GM19372 (cell line): ENCODE measurements at regions not wholly inside any gene's neighbourhood (a gene's known extent, or its start where the extent isn't known, plus 50 kb on each side); places are given as distances from the start of the nearest gene placed in this dataset.
"Not testable (repeated sequence)": the region's sequence is repeated elsewhere in the genome, so short reads cannot be mapped to it uniquely, and the experiment has no call there.

Source experiments
- ATAC-seq: cut with Tn5 transposase; IDR thresholded peaks from one replicate; pipeline ENCODE4 v1.9.1; 2021; ENCODE audit warnings: mild to moderate bottlenecking, low read depth, moderate library complexity; ENCODE audit not compliant: unreplicated experiment

DNA sequence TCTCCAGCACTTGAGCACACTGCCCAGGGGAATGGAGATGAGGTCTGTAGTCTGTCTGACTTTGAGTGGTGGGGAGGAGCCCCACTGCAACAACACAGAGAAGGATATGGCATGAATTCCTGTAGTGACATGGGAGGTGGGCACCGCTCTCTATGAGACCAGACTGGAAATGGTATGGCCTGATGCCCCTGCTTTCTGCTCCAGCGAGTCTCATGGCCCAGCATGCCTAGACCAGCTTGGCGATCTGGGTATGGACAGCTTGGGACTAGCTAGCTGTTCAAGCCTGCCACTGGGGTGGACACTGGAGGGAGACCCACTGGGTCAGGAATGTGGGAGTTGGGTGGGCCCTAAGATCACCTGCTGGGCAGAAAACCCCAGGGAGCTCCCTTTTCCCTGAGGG is 477.8 kb upstream of the SEL1L start:
- no peak for ATAC-seq

DNA sequence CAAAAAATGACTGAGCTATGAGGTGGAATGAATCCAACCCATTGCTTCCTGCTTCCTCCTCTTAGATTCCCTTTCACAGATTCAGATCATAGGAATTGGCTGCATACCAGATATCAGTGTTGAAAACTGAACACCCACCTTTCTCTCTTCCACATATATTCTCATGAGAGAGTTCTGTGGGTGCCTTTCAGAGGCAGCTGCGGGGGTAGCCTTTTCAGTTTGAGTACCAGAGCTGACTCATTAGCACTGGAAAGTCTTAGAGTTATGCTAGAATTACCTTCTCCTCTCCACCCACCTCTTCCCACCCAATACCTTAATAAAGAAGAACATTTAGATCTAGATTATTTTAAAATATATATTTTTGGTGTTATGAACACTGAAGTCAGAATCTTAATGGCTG is 495.4 kb upstream of the SEL1L start:
- ATAC-seq: no peak

GRCh38 chr14:82035397-82035796 is 501.7 kb upstream of the SEL1L start:
- ATAC-seq: no peak

GRCh38 chr14:82038066-82038465 is 504.4 kb upstream of the SEL1L start:
- ATAC-seq: not testable (repeated sequence)

GRCh38 chr14:82045339-82045738 is 511.7 kb upstream of the SEL1L start:
- no peak for ATAC-seq

DNA sequence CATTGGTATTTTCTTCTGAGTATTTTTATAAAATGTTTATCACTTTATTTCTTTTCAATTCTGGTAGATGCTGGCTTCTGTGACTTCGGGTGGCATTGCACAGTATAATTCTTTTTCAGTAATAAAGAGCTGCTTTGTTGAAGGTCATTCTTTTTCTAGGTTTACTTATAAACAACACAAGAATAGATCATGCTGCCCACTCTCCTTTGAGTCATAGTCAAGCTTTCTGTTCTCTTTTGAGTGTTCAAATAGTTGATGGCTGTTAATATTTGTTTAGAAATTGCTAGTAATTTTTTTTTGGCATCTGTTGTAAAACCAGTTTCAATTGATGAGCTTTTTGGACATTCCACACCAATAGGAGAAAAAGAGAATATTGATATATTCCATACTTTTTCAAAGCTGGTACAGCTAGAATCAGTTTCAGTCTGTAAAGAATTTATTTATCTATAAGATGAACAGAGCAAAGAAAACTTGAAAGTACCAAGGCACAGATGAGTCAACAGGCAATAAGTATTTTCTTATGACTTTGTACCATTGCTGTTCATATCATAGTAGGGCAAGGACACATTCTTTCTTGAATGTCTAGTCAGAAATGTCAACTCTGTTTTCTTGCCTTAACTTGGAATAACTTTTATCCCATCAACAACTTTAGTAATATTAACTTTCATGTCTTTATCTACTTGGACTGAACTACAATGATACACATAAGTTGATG is 513.0 kb upstream of the SEL1L start:
- ATAC-seq: no peak

- no peak for ATAC-seq
Observed at GRCh38 chr14:82047777-82048470, 514.3 kb upstream of the SEL1L start.

DNA sequence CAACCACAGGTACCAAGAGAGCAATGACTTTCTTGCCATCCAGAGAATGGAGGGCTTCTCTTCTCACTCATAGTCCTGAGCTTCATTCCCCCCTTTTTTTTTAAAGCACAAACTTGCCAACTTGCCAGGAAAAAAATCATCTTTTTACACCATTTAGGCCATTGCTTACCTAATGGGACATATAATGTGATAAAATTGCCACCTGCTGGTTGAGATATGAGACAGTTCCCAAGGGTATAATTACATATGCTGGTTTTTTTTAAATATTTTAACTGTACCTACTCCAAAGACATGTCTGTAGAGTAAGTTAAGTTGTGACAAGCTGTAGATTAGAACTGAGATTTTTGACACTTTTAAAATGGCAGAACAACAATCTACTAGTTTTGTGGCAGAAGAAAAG is 519.1 kb upstream of the SEL1L start:
- ATAC-seq: no peak

DNA sequence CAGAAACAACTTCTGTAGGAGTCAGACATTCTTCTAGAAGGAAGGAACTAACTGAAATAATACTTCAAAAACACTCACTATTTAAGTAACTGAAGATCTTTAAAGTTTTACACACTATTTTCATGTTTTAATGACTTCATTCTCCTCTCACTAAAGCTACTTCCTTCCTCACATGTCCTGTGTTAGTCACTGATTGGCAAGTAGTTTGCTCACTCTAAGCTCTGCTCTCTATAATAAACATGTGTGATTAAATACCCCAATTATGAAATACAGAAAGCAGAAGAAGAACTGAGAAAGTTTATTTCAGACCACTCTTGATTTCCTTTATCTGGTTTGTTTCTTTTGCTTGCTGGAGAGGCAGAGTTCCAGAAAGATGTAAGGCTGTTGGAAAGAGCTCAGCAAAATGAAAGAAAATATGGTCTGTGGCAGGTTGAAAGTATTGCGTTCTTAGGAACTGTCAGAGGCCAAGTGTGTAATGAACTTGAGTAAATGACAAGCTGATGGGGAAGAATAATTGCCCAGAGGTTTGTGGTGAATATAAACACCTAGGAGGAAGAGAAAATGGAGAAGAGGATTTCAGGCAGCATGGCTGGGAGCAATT is 522.0 kb upstream of the SEL1L start:
- ATAC-seq: no peak

DNA sequence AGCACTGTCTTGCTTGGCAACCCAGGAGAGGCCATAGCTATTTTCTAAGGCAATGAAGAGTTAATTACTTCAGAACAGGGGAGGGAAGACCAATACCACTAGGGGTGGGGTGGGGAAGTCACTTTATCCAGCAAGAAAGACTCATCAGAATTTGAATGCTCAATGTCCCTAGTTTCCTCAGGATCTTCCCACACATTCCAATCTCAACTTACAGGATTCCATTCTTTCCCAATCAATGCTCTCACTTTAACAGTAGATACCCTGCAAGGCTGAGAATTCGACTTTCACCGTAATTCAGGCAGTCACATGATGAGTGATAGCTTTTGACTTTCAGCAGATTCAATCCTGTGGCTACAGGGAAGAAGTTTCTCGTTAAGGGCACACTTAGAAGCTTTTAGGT is 526.6 kb upstream of the SEL1L start:
- no peak for ATAC-seq

GRCh38 chr14:82067221-82067875 is 533.7 kb upstream of the SEL1L start:
- ATAC-seq: no peak

DNA sequence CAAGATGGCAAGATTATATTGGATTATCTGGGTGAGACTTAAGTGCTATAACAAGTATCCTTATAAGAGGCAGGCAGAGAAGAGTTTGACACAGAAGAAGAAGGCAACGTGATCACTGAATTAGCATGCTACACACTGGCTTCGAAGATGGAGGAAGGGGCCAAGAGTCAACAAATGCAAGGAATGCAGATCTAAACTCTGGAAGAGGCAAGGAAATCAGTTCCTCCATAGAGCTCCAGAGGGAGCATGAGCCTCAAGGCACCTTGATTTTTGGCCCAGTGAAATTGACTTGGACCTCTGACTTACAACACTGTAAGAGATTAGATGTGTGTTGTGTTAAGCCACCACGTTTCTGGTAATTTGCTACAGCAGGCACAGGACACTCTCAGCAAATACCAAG is 536.4 kb upstream of the SEL1L start:
- ATAC-seq: no peak

DNA sequence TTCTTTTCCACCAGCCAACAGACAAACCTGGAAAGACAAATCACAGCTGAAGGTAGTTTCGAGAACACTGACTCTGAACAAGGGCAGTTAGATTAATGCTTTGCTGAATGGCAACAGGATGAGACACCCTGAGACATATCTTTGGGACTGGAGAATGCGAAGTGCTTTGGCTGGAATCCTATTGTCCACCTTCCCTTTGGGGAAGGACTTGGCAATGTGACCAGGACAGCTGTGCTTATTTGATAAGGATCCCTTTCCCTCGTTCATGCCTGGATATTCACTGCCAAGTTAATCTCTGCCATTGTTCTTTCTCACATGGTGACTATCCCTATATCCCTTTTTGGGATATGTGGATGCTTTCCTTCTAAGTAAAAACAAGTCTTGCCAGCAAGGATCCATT is 537.1 kb upstream of the SEL1L start:
- ATAC-seq: no peak

DNA sequence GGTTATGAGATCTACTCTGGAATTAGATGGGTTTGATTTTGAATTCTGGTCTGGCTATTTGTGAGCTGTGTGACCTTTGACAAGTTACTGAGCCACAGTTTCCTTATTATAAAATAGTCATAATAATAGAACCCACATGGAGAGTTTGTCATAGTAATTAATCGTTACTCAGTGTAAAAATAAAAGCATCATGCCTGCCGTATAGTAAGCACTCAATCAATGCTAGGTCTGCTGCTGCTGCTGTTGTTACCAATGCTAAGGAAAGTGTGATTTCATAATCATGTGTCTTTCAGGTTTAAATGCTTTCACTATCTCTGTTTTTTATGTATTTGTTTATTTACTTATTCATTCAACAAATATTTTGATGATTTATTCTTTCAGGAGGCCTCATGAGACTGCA is 539.9 kb upstream of the SEL1L start:
- ATAC-seq: no peak

DNA sequence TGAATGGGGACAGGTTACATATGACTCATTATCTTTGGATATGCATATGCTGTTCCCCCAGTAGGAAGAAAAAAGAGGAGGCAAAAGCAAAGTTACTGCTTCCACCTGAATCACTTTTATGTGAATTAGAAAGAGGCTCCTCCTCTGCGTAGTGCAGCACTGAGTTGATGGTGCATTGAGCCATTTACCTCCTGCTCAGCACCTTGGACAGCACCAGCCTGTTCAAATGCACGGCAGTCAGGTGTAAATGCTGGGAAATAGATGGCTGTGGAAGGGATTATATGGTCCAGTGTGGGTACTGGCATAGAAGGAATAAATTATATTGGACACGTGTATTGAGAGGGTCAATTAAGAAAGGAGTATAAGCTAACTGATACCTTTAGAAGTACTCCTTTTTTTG is 541.9 kb upstream of the SEL1L start:
- no peak for ATAC-seq

DNA sequence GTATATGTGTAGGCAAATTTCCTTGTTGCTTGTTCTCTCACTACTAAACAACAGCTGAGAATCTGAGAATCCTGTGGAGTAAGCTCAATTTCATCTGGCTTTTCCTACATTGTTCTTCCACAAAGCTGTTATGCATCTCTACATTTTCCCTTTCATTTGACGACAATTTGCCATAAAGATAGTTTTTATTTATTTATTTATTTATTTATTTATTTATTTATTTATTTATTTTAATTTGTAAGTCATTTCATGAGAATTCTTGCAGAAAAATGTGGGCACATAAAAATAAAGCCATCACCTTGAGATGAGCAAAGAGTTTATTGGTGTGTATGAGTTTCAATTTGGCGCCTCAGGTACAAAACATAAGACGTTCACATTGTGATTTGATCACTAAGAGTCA is 545.9 kb upstream of the SEL1L start:
- ATAC-seq: no peak

DNA sequence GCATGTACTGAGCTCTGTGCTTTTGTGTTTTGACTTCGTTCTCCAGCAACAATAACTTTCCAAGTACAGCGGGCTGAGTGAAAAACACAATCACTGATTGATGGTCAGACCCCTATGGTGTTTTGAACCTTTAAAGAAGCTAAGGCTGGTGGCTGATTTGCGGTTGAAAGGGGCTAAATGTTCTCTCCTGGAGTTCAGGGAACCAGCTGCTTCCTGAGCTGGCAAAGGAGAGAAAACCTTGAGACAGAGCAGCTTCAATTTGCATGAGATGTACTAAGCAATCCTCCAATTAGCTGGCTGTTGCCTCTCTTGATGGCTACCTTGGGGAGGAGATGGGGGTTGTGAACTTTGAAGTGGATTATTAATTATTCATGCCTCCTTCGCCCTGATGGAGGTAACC is 546.7 kb upstream of the SEL1L start:
- ATAC-seq: no peak

GRCh38 chr14:82084813-82085212 is 551.2 kb upstream of the SEL1L start:
- no peak for ATAC-seq

GRCh38 chr14:82091097-82091496 is 557.4 kb upstream of the SEL1L start:
- ATAC-seq: no peak

GRCh38 chr14:82094829-82095345 is 561.2 kb upstream of the SEL1L start:
- ATAC-seq: no peak

GRCh38 chr14:82104013-82104412 is 570.4 kb upstream of the SEL1L start:
- no peak for ATAC-seq
